NT2/D1 (cell line): ENCODE measurements at regions not wholly inside any gene's neighbourhood (a gene's known extent, or its start where the extent isn't known, plus 50 kb on each side); places are given as distances from the start of the nearest gene placed in this dataset.

Experiments used
- SUZ12 ChIP-seq: IDR thresholded peaks from 2 replicates; pipeline ENCODE4 v1.6.1; 2011; ENCODE audit not compliant: insufficient read length, insufficient read depth; ENCODE audit errors: extremely low read depth
- ZNF274 ChIP-seq: IDR thresholded peaks from 2 replicates; pipeline ENCODE4 v1.6.1; 2011; ENCODE audit warnings: mild to moderate bottlenecking, low read depth, low read length

DNA sequence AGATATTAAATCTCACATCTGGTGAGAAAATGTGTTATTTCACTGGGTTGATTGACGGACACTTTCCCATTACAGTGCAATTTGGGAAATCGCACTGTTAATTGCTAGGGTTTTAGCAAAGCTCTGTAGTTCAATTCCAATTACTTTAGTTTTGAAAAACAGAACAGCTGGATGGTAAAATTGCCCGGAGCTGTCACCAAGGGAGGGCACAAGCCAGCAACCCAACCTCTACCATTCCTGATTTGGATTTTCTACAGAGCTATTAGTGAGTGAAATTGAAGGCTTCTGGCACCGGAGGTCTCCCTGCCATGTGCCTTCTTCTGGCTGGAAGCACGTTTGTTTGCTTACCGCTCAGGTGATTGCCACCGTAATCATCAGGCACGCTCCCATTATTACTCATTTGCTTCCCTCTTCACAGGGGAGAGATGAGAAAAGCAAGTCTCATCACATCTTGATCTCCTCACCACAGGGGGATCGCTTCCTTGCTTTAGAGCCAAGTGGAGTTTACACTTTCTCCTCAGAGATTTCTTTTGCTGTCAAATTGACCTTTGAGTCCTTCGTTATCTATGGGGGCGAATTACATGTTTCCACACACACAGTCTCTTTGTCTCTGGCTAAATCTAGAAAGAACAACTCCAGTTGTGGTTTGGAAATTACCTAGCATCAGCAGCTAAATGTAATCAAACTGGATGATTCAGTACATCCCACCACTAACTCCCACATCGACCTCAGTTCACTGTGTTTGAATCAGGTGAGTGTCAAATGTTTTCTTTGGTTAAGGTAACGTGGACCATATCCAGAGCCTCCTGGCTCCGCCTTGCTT lies 421.7 kb upstream of the GOLIM4 start:
- TF ChIP-seq SUZ12 (no peak), ZNF274 (no peak)
